Activated CD4-positive, alpha-beta T cell treated with anti-CD3 and anti-CD28 coated beads for 48 hours (primary cell): ENCODE measurements at regions not wholly inside any gene's neighbourhood (a gene's known extent, or its start where the extent isn't known, plus 50 kb on each side); places are given as distances from the start of the nearest gene placed in this dataset.
"Not testable (repeated sequence)": the region's sequence is repeated elsewhere in the genome, so short reads cannot be mapped to it uniquely, and the experiment has no call there.

ENCODE experiments used
- DNase-seq: peaks from one replicate; pipeline ENCODE4 v3.0.0-alpha.2; 2020

DNA sequence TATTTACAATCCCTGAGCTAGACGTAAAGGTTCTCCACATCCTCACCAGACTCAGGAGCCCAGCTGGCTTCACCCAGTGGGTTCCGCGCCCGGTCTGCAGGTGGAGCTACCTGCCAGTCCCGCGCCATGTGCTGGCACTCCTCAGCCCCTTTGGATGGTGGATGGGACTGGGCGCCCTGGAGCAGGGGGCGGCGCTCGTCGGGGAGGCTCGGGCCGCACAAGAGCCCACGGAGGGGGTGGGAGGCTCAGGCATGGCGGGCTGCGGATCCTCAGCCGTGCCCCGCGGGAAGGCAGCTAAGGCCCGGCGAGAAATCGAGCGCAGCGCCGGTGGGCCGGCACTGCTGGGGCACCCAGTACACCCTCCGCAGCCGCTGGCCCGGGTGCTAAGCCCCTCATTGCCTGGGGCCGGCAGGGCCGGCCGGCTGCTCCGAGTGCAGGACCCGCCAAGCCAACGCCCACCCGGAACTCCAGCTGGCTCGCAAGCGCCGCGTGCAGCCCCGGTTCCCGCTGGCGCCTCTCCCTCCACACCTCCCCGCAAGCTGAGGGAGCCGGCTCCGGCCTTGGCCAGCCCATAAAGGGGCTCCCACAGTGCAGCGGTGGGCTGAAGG lies 448.3 kb downstream of the COL11A1 start:
- not testable (repeated sequence) for DNase-seq

DNA sequence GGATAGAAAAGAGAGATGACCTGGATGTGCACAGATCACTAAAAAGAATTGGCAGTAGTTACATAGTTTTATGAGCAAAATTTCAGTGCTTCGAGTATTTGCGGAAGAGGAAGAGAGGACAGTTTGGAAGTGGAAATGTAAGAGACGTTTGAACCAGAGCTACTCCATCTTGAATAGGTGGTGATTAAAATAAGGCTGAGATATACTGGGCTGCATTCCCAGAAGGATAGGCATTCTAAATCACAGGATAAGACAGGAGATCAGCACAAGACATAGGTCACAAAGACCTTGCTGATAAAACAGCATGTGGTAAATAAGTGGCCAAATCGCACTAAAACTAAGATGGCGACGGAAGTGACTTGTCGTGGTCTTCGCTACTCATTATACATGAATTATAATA lies 453.3 kb downstream of the COL11A1 start:
- DNase-seq: no peak

DNA sequence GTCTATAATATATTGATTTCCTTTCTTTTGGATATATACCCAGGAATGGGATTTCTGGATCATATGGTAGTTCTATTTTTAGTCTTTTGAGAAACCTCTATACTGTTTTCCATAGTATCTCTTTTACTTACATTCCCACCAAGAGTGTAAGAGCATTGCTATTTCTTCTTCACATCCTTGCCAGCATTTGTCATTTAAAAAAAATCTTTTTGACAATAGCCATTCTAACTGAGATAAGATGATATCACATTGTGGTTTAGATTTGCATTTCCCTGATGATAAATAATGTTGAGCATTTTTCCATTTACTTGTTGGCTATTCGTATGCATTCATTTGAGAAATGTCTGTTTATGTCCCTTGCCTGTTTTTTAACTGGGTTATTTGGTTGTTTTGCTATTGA lies 467.4 kb downstream of the COL11A1 start:
- no peak for DNase-seq

DNA sequence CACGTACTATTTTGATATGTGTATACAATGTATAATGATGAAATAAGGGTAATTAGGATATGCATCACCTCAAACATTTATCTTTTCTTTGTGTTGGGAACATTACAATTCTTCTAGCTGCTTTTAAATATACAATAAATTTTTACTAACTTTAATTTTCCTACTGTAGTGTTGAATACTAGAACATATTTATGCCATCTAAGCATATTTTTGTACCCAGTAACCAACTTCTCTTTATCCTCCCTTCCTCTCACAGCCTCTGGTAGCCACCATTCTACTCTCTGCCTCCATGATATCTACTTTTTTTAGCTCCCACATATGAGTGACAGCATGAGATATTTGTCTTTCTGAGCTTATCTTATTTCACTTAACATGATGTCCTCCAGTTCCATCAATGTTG lies 468.0 kb downstream of the COL11A1 start:
- DNase-seq: no peak

DNA sequence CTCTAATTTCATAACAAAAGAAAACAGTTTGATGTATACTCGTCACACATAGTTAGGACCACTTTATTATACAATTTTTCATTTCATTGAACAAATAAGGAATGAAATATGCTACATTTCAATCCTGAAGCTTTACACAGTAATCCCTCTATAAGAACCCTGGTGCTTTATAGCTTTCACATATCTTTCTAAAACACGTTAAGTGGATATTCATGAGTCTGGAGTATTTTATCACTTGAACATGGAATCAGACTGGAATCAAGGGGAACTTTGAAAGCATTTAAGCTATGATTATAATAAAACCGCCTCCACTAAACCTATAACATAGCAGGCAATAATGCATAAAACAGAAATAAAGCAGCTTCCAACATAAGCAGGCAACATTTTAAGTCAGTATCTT lies 476.6 kb downstream of the COL11A1 start:
- DNase-seq: no peak

DNA sequence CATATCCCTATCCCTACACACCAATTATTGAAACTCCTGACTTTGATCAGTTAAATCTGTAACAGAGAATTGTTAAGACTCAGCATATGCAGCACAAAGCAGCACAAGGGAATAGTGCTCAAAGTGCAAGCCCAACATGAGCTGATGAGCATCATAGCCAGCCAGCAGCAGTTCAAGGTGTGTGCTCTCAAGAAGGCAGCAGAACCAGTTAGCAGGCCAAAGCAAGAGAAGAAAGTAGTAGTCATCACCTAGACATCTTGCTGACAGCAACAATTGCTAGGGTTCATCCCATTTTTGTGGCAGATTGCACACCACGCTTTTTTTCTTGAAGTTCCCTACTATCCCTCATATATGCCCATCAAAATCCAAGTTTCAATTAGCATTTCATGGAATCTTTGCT lies 478.3 kb downstream of the COL11A1 start:
- no peak for DNase-seq

DNA sequence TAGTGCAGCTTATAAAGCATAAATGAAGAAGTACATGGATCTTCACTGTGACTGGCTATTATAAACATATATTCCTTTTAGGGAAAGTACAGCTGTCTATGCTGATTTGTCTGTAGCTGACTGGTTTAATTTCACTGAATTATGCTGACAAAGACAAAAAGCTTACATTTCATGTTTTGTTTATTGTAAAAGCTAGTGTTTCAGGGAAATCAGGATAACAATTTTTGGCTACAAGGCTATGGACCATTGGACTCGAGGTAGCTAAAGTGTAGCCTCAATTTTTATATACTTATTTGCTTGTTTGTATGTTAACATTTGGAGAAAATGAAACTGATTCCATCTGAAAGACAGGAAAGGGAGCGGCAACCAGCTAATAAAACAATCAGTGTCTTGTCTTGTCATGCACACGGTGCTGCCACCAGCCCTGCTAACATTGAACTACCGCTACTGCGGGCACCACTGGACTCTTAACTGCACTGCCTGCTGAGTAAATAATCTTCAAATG lies 480.2 kb downstream of the COL11A1 start:
- no peak for DNase-seq

DNA sequence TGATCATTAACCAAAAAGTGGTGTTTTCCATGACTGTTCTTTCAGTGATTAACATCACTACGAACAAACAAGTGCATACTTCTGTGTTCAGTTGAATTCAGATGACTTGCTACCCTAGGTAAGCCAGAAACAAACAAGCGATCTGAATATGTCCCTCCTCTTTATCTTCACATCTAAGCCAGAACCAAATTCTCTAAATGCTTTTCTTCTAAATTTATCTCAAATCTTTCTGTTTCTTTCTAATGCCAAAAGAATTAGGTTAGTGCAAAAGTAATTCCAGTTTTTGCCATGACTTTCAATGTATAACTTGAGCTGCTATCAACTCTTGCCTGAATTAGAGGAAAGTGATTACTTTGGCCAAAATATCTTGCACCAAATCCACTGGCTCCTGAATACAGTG lies 481.2 kb downstream of the COL11A1 start:
- DNase-seq: no peak

DNA sequence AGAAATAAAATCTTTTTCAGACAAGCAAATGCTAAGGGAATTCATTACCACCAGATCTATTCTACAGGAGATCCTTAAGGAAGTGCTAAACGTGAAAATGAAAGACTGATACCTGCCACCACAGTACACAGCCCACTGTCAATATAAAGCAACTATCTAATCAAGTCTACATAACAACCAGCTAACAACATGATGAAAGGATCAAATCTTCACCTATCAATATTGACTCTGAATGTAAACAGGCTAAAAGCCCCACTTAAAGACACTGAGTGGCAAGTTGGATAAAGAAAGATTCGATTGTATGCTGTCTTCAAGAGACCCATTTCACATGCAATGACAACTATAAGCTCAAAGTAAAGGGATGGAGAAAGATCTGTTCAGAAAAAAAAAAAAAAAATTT lies 492.4 kb downstream of the COL11A1 start:
- DNase-seq: no peak

DNA sequence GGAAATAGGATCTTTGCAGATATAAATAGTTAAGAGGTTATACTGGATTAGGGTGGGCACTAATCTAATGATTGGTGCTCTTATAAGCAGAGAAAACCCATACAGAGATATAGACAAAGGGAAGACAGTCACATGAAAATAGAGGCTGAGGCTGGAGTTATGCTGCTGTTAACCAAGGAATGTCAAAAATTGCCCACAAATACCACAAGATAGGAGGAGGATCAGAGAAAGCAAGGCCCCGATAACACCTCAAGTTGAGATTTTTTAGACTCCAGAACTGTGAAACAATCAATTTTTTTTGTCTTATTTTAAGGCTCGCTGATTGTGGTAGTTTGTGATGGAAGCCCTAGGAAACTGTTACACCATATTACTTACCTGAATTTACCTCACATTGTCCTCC lies 513.2 kb downstream of the COL11A1 start:
- no peak for DNase-seq

DNA sequence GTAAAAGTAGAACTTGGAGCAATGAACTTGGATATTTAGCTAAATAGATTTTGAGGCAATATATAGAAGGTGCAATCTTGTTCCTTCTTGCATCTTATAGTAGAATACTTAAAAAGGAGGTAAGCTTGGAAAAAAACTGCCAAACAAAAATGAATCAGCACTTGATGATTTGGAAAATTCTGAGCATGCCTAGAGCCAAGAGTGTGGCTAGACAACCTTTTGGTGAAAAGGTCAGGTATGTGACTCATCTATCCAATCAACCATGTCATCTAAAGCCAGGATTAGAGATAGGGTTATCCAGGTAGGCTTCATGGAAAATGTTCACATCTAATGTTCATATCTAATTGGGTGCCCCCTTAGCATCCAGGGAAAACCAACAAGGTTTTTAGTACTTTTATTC lies 515.0 kb downstream of the COL11A1 start:
- DNase-seq: no peak

DNA sequence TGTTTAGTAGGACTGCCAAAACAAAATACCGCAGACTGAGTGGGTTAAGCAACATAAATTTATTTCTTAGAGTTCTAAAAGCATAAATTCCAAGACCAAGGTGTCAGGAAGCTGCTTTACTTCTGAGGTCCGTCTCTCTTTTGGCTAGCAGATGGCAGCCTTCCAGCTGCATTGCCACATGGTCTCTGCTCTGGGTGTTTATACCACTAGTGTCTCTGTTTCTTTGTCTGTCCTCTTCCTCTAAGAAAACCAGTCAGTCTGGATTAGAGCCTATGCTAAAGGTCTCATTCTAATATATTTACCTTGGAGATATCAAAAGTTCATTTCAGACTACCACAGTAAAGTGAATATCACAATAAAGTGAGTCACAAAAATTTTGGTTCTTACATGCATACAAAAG lies 519.8 kb downstream of the COL11A1 start:
- DNase-seq: no peak

DNA sequence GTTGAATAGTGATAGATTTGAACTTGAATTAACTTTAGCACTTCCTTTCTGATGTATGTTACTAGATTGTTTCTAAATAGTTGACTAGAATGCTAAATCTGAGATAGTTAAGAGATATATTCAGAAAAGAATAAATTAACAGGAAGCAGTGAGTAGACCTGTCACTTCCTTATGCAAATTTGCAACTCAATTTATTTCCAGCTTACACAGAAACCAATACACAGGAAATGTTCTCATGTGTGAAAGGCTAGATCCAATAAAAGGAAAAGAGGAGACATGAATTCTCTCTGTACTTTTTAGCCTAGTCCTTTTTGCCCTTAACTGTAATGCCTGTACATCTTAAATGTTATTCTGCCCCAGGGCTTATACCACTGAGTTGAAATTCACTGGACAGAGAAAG lies 522.3 kb downstream of the COL11A1 start:
- no peak for DNase-seq

DNA sequence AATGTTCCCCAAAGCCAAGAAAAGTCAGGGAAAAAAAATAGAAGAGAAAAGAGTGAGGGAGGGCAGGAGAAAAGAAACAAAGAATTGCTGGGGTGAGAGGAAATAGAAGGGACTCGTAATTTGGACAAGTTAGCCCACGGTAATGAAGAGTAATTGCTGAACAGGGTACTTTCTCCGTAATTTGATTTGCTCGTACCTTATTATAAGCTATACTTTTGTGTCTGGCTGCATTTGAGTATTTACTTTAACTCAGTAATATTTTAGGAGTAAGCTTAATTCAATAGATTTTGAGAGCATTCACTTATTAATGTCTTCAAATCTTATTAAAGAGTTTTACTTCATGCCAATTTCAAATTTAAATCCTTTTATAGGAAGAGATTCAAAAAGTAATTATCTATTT lies 527.5 kb downstream of the COL11A1 start:
- DNase-seq: no peak

DNA sequence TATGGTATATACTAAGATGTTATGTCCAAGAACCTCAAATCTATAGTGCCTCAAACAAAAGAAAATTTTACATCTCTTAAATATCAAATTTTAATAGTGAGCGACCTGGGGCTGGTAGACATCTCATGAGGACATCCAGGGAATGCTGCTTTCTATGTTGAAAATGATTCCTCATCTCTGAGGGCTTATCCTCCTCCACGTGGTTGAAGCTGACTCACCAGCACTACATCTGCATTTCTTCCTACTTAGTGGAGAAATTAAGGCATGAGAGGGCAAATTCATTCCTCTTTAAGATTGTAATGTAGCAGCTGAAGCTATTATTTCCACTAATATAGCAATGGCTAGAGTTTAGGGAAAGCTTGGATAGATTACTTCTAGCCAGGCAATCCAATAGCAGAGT lies 529.5 kb downstream of the COL11A1 start:
- no peak for DNase-seq

DNA sequence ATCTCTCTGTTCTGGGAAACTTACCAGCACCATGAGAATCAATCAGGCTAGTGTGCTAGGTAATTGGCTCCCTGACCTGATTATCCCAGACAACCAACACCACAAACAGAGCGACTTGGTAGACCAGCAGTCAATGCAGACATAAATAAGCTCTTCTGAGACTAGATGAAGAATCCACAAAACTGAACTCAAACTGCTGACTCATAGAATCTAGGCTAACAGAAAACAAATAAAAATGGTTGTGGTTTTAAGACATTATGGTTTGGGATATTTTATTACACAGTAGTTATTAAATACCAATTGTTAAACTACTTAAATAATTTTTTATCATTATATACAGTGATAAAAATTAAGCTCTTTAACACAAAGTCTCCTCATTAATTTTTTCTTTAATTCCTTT lies 535.7 kb downstream of the COL11A1 start:
- DNase-seq: no peak

DNA sequence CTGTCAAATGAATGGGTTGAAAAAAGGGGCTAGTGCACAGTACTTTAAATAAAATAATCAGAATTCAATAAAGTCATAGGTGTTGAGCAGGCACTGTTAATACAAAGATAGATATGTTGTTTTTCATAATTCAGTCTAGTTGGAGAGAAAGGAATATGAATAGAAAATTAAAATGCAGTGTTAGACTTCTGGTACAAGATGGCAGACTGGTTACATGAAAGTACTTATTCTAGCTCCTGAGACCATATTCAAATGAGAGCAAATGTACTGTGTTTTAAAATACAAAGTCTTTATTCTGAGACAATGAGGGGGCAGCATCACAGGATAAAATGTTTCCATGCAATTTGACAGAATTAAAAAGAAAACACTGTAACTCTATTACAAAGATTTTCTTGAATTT lies 542.1 kb downstream of the COL11A1 start:
- no peak for DNase-seq

DNA sequence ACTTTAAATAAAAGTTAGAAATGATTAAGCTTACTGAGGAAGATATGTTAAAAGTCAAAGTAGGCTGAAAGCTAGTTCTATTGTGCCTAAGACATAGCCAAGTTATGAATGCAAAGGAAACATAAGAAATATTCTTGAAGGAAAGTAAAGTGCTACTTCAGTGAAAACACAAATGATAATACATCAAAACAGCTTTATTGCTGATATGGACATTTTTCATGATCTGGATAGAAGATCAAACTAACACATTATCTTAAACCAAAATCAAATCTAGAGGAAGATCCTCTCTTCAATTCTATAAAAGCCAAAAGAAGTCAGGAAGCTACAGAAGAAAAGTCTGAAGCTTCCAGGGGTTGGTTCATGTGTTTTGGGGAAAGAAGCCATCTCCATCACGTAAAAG lies 545.9 kb downstream of the COL11A1 start:
- DNase-seq: no peak

DNA sequence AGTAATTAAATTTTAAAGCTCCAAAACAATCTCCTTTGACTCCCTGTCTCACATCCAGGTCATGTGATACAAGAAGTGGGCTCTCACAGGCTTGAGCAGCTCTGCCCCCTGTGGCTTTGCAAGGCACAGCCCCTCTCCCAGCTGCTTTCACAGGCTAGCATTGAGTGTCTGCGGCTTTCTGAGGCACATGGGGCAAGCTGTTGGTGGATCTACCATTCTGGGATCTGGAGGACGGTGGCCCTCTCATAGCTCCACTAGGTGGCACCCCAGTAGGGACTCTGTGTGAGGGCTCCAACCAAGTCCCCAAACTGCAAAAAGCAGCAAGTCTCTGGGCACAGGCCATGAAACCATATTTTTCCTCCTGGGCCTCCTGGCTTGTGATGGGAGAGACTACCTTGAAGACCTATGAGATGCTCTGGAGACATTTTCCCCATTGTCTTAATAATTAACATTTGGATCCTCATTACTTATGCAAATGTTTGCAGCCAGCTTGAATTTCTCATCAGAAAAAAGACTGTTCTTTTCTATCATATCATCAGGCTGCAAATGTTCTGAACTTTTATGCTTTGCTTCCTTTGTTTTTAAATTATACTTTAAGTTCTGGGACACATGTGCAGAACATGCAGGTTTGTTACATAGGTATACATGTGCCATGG lies 554.1 kb upstream of the OLFM3 start:
- peak; percentile 13 for DNase-seq

DNA sequence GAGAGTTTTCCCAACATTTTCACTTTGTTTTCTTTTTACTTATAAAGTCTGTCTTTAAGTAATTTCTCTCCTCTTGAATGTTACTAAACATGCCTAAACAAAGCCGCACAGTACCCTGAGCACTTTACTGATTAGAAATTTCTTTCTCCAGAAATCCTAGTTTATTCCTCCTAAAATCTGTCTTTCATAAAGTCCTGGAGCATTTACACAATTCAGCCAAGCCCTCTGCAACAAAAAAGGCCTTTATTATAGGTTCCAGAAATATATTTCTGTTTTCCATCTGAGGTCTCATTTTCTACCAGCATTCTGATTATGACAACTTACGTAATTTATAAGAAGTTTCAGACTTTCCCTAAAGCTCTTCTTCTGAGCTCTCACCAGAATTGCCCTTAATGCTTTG lies 549.5 kb upstream of the OLFM3 start:
- DNase-seq: no peak

DNA sequence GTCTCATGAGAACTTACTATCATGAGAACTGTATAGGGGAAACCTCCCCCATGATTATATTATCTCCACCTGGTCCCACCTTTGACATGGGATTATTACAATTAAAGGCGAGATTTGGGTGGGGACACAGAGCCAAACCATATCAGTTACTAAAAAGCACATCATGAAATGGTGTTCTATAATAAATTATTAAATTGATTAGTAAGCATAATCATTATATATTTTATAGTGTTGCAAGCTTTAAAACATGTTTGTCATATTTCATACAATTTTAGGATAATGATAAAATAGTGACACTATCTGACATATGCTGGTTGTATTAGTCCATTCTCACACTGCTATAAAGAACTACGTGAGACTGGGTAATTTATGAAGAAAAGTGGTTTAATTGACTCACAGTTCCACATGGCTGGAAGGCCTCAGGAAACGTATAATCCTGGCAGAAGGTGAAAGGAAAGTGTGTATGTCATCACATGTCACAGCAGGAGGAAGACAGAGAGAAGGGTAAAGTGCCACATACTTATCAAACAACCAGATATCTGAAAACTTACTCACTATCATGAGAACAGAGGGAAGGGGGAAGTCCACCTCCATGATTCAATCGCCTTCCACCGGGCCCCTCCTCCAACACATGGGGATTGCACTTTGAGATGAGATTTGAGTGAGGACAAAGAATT lies 539.2 kb upstream of the OLFM3 start:
- no peak for DNase-seq

DNA sequence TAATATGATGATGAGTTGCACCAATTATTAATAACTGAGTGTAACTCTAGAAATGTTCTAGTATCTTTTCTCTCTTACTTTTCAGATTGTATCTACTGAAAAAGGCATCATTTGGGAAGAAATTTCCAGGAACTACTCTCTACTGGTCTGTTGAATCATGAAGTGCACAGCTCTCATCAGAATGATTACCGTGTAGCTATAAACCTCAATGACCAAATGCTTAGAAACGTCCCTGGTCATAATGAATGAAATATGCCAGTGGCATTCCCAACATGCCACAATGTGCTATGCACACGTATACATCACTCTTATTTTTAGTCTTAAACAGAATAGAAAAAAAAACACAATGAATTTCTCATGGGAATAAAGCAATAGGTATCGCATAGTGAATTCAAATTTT lies 534.3 kb upstream of the OLFM3 start:
- DNase-seq: no peak

DNA sequence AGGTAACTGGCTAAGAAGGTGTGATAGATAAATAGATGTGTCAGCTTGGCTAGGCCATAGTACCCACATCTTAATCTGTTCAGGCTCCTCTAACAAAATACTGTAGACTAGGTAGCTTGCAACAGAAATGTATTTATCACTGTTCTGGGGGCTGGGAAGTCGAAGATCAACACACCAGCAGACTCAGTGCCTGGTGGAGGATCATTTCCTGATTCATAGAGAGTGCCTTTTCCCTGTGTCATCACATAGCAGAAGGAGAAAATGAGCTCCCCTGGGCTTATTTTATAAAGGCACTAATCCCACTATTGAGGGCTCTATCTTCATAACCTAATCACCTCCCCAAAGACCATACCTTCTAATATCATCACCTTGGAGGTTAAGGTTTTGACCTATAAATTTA lies 532.7 kb upstream of the OLFM3 start:
- no peak for DNase-seq

DNA sequence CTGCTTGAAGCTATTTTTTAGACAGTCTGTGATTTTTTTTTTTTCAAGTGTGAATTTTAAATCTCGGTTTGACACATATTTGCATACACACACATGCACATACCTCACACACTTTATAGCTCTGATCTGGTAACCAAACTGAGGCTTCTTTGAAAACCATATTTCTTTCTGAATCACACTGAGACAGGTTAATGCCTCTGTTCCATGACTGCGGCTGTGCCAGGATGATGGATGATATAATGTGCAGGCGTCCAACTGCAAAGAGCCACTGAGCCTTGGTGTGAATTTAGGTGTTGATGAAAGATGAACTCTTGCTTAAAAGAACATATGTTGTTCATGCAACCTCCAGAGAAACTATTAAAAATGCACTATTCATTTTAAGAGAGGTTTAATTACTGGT lies 504.0 kb upstream of the OLFM3 start:
- DNase-seq: no peak

DNA sequence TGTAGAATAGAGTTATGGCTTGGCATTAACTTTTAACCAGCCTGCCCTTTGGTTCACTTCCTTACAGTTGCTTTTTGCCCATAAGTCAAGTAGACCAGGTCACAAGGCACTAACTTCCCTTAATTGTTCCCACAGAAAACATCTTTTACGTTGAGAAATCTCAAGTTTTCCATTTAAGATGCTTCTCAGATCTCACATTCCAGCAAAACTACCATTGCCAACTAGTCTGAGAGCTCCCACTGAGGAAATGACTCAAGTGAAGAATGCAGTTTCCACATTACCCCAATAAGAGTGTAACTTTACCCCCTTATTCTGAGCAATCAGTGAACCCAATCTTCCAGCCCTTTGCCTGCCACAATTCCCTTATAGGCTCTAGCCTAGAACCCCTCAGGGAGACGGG lies 502.2 kb upstream of the OLFM3 start:
- DNase-seq: no peak
